Mesothelial cell of epicardium (in vitro differentiated cells): ENCODE measurements at regions not wholly inside any gene's neighbourhood (a gene's known extent, or its start where the extent isn't known, plus 50 kb on each side); places are given as distances from the start of the nearest gene placed in this dataset.

ENCODE experiments used
- DNase-seq, 2 experiments: peaks; one replicate each; pipeline ENCODE4 v3.0.0; 2021; ENCODE audit warnings: low spot score in 2 of 2; ENCODE audit not compliant: unreplicated experiment in 2 of 2
- H3K27ac Mint-ChIP-seq: 2 replicates; pipeline ENCODE4 v1.8.0; 2021; ENCODE audit warnings: mixed read lengths
- H3K27me3 Mint-ChIP-seq: 2 replicates; pipeline ENCODE4 v1.8.0; 2021; ENCODE audit warnings: low read depth, mixed read lengths
- H3K36me3 Mint-ChIP-seq: 2 replicates; pipeline ENCODE4 v1.8.0; 2021; ENCODE audit warnings: mixed read lengths
- H3K4me1 Mint-ChIP-seq: 2 replicates; pipeline ENCODE4 v1.8.0; 2021; ENCODE audit warnings: mixed read lengths
- H3K4me3 Mint-ChIP-seq: 2 replicates; pipeline ENCODE4 v1.8.0; 2021; ENCODE audit warnings: mild to moderate bottlenecking, moderate library complexity, mixed read lengths
- H3K9me3 Mint-ChIP-seq: 2 replicates; pipeline ENCODE4 v1.8.0; 2021; ENCODE audit warnings: mixed read lengths
- CTCF ChIP-seq: fragments of 200-600 bp; sonication (generic); IDR thresholded peaks from one replicate; pipeline ENCODE4 v1.5.0; 2021; ENCODE audit warnings: antibody characterized with exemption; ENCODE audit not compliant: unreplicated experiment

- peaks cover 12% of the 10 kb centered on the region for H3K4me1 Mint-ChIP-seq
- no peak overlapping the region for H3K27ac Mint-ChIP-seq
- H3K27me3 Mint-ChIP-seq: no peaks in the 10 kb centered on the region
- DNase-seq: no peak
- H3K4me3 Mint-ChIP-seq: no peak overlapping the region
- H3K9me3 Mint-ChIP-seq: peaks cover 4% of the 10 kb centered on the region
- no peak for TF ChIP-seq CTCF
- no peaks in the 10 kb centered on the region for H3K36me3 Mint-ChIP-seq
Measured at GRCh38 chr1:60742339-60742738, 340.0 kb upstream of the NFIA start.

GRCh38 chr1:60740154-60740553 lies 342.2 kb upstream of the NFIA start:
- DNase-seq: no peak
- Mint-ChIP-seq H3K36me3 (no peaks in the 10 kb centered on the region), H3K27me3 (no peaks in the 10 kb centered on the region)

GRCh38 chr1:60739729-60740128 lies 342.6 kb upstream of the NFIA start:
- no peak for TF ChIP-seq CTCF
- no peak for DNase-seq
- no peaks in the 10 kb centered on the region for H3K36me3 Mint-ChIP-seq
- no peaks in the 10 kb centered on the region for H3K4me1 Mint-ChIP-seq
- no peaks in the 10 kb centered on the region for H3K27me3 Mint-ChIP-seq
- H3K27ac Mint-ChIP-seq: no peak overlapping the region
- H3K4me3 Mint-ChIP-seq: no peak overlapping the region
- H3K9me3 Mint-ChIP-seq: peaks cover 4% of the 10 kb centered on the region

More at GRCh38 chr1:60740154-60740553, 342.2 kb upstream of the NFIA start:
- no peak for TF ChIP-seq CTCF
- no peak overlapping the region for H3K4me3 Mint-ChIP-seq
- H3K9me3 Mint-ChIP-seq: peaks cover 4% of the 10 kb centered on the region
- H3K4me1 Mint-ChIP-seq: no peaks in the 10 kb centered on the region
- no peak overlapping the region for H3K27ac Mint-ChIP-seq

- H3K4me1 Mint-ChIP-seq: no peaks in the 10 kb centered on the region
- no peak overlapping the region for H3K27ac Mint-ChIP-seq
- TF ChIP-seq CTCF: no peak
- H3K27me3 Mint-ChIP-seq: no peaks in the 10 kb centered on the region
- no peak for DNase-seq
- peaks cover 17% of the 10 kb centered on the region for H3K9me3 Mint-ChIP-seq
- no peaks in the 10 kb centered on the region for H3K36me3 Mint-ChIP-seq
- no peak overlapping the region for H3K4me3 Mint-ChIP-seq
Measured at GRCh38 chr1:60732977-60733401, 349.4 kb upstream of the NFIA start.

GRCh38 chr1:60731321-60731720 lies 351.0 kb upstream of the NFIA start:
- DNase-seq: no peak
- peaks cover 14% of the 10 kb centered on the region for H3K4me1 Mint-ChIP-seq

More at GRCh38 chr1:60731321-60731720, 351.0 kb upstream of the NFIA start:
- TF ChIP-seq CTCF: no peak
- H3K9me3 Mint-ChIP-seq: peaks cover 14% of the 10 kb centered on the region
- H3K4me3 Mint-ChIP-seq: no peak overlapping the region
- no peaks in the 10 kb centered on the region for H3K27me3 Mint-ChIP-seq
- H3K36me3 Mint-ChIP-seq: no peaks in the 10 kb centered on the region
- H3K27ac Mint-ChIP-seq: no peak overlapping the region
